HG02678 (cell line): ENCODE measurements at regions not wholly inside any gene's neighbourhood (a gene's known extent, or its start where the extent isn't known, plus 50 kb on each side); places are given as distances from the start of the nearest gene placed in this dataset.

Source experiments
- ATAC-seq: cut with Tn5 transposase; IDR thresholded peaks from one replicate; pipeline ENCODE4 v1.9.1; 2021; ENCODE audit warnings: mild to moderate bottlenecking, moderate library complexity; ENCODE audit not compliant: unreplicated experiment

GRCh38 chr2:7905756-7906155, 776.1 kb upstream of the ID2 start:
- no peak for ATAC-seq

- no peak for ATAC-seq
These were observed 775.4 kb upstream of the ID2 start for GRCh38 chr2:7906431-7906830.

- no peak for ATAC-seq
These were observed 774.8 kb upstream of the ID2 start for GRCh38 chr2:7907041-7907440.

- no peak for ATAC-seq
These were observed 771.1 kb upstream of the ID2 start for GRCh38 chr2:7910752-7911151.

- ATAC-seq: no peak
These were observed 770.7 kb upstream of the ID2 start for GRCh38 chr2:7911196-7911595.

- ATAC-seq: no peak
These were observed 767.9 kb upstream of the ID2 start for GRCh38 chr2:7913974-7914373.

- ATAC-seq: no peak
These were observed 766.4 kb upstream of the ID2 start for GRCh38 chr2:7915302-7916091.

GRCh38 chr2:7916670-7917069, 765.2 kb upstream of the ID2 start:
- ATAC-seq: no peak

GRCh38 chr2:7919510-7919909, 762.3 kb upstream of the ID2 start:
- ATAC-seq: no peak

GRCh38 chr2:7924023-7924762, 757.7 kb upstream of the ID2 start:
- no peak for ATAC-seq

GRCh38 chr2:7925506-7925905, 756.4 kb upstream of the ID2 start:
- no peak for ATAC-seq

- no peak for ATAC-seq
These were observed 754.2 kb upstream of the ID2 start for GRCh38 chr2:7927691-7928090.

- ATAC-seq: no peak
These were observed 752.6 kb upstream of the ID2 start for GRCh38 chr2:7929281-7929680.

GRCh38 chr2:7930800-7931635, 750.8 kb upstream of the ID2 start:
- ATAC-seq: no peak

GRCh38 chr2:7931808-7932207, 750.0 kb upstream of the ID2 start:
- no peak for ATAC-seq

- no peak for ATAC-seq
These were observed 748.2 kb upstream of the ID2 start for GRCh38 chr2:7933672-7934071.

- ATAC-seq: no peak
These were observed 747.4 kb upstream of the ID2 start for GRCh38 chr2:7934476-7934875.

GRCh38 chr2:7937082-7937481, 744.8 kb upstream of the ID2 start:
- no peak for ATAC-seq

GRCh38 chr2:7940723-7941122, 741.1 kb upstream of the ID2 start:
- ATAC-seq: no peak

GRCh38 chr2:7943446-7943845, 738.4 kb upstream of the ID2 start:
- no peak for ATAC-seq

- no peak for ATAC-seq
These were observed 736.8 kb upstream of the ID2 start for GRCh38 chr2:7945026-7945425.
